ENCODE measurements at regions not wholly inside any gene's neighbourhood (a gene's known extent, or its start where the extent isn't known, plus 50 kb on each side); places are given as distances from the start of the nearest gene placed in this dataset.

GRCh38 chr10:2836921-2837662 lies 230.3 kb upstream of the PFKP start:
- Mint-ChIP-seq H3K36me3 (ENCODE audit: low read depth) (no peaks in the 10 kb centered on the region), H3K4me3 (ENCODE audit: low read depth) (no peak overlapping the region), H3K4me1 (ENCODE audit: low read depth) (no peaks in the 10 kb centered on the region), H3K27me3 (ENCODE audit: low read depth) (peaks cover 18% of the 10 kb centered on the region), H3K27ac (no peak overlapping the region), H3K9me3 (no peaks in the 10 kb centered on the region)
- intact Hi-C loops (cut with micrococcal nuclease): loop anchor here (5.0 kb wide), 1 partner anchor 140 kb away; no protein-coding TSS in a partner anchor
- no peak for DNase-seq (ENCODE audit: low spot score)

- Mint-ChIP-seq H3K27me3 (ENCODE audit: low read depth) (peaks cover 7% of the 10 kb centered on the region), H3K27ac (no peak overlapping the region), H3K4me3 (ENCODE audit: low read depth) (no peak overlapping the region), H3K9me3 (no peaks in the 10 kb centered on the region), H3K4me1 (ENCODE audit: low read depth) (no peaks in the 10 kb centered on the region), H3K36me3 (ENCODE audit: low read depth) (no peaks in the 10 kb centered on the region)
- intact Hi-C loops (cut with micrococcal nuclease): no loop called here
- DNase-seq (ENCODE audit: low spot score): no peak
Measured at GRCh38 chr10:2834214-2834613, 233.1 kb upstream of the PFKP start.

GRCh38 chr10:2831509-2831908 lies 235.8 kb upstream of the PFKP start:
- Mint-ChIP-seq H3K27me3 (ENCODE audit: low read depth) (peaks cover 3% of the 10 kb centered on the region), H3K9me3 (no peaks in the 10 kb centered on the region), H3K36me3 (ENCODE audit: low read depth) (no peaks in the 10 kb centered on the region), H3K4me3 (ENCODE audit: low read depth) (no peak overlapping the region), H3K27ac (no peak overlapping the region), H3K4me1 (ENCODE audit: low read depth) (no peaks in the 10 kb centered on the region)
- intact Hi-C loops (cut with micrococcal nuclease): no loop called here
- DNase-seq (ENCODE audit: low spot score): no peak

- no peak for DNase-seq (ENCODE audit: low spot score)
- H3K27ac Mint-ChIP-seq: no peak overlapping the region
- no peak overlapping the region for H3K4me3 Mint-ChIP-seq (ENCODE audit: low read depth)
- no peaks in the 10 kb centered on the region for H3K9me3 Mint-ChIP-seq
- intact Hi-C loops (cut with micrococcal nuclease): no loop called here
- no peaks in the 10 kb centered on the region for H3K4me1 Mint-ChIP-seq (ENCODE audit: low read depth)
- H3K36me3 Mint-ChIP-seq (ENCODE audit: low read depth): no peaks in the 10 kb centered on the region
- peaks cover 3% of the 10 kb centered on the region for H3K27me3 Mint-ChIP-seq (ENCODE audit: low read depth)
Measured at GRCh38 chr10:2828741-2829140, 238.6 kb upstream of the PFKP start.

GRCh38 chr10:2826675-2827074 lies 240.7 kb upstream of the PFKP start:
- Mint-ChIP-seq H3K27me3 (ENCODE audit: low read depth) (no peaks in the 10 kb centered on the region), H3K4me3 (ENCODE audit: low read depth) (no peak overlapping the region), H3K27ac (no peak overlapping the region), H3K4me1 (ENCODE audit: low read depth) (no peaks in the 10 kb centered on the region), H3K36me3 (ENCODE audit: low read depth) (no peaks in the 10 kb centered on the region), H3K9me3 (no peaks in the 10 kb centered on the region)
- intact Hi-C loops (cut with micrococcal nuclease): no loop called here
- DNase-seq (ENCODE audit: low spot score): no peak

GRCh38 chr10:2825841-2826240 lies 241.5 kb upstream of the PFKP start:
- H3K9me3 Mint-ChIP-seq: no peaks in the 10 kb centered on the region
- DNase-seq (ENCODE audit: low spot score): no peak
- no peaks in the 10 kb centered on the region for H3K27me3 Mint-ChIP-seq (ENCODE audit: low read depth)
- H3K27ac Mint-ChIP-seq: no peak overlapping the region
- intact Hi-C loops (cut with micrococcal nuclease): no loop called here
- no peak overlapping the region for H3K4me3 Mint-ChIP-seq (ENCODE audit: low read depth)
- H3K36me3 Mint-ChIP-seq (ENCODE audit: low read depth): no peaks in the 10 kb centered on the region
- no peaks in the 10 kb centered on the region for H3K4me1 Mint-ChIP-seq (ENCODE audit: low read depth)

GRCh38 chr10:2817940-2818636 lies 249.3 kb upstream of the PFKP start:
- DNase-seq (ENCODE audit: low spot score): no peak

GRCh38 chr10:2813693-2814092 lies 253.7 kb upstream of the PFKP start:
- Mint-ChIP-seq H3K9me3 (no peaks in the 10 kb centered on the region), H3K36me3 (ENCODE audit: low read depth) (no peaks in the 10 kb centered on the region)
- no peak for DNase-seq (ENCODE audit: low spot score)

More at GRCh38 chr10:2817940-2818636, 249.3 kb upstream of the PFKP start:
- no peak overlapping the region for H3K4me3 Mint-ChIP-seq (ENCODE audit: low read depth)
- no peak overlapping the region for H3K27ac Mint-ChIP-seq
- intact Hi-C loops (cut with micrococcal nuclease): no loop called here
- no peaks in the 10 kb centered on the region for H3K4me1 Mint-ChIP-seq (ENCODE audit: low read depth)
- H3K9me3 Mint-ChIP-seq: no peaks in the 10 kb centered on the region
- H3K36me3 Mint-ChIP-seq (ENCODE audit: low read depth): no peaks in the 10 kb centered on the region
- peaks cover 6% of the 10 kb centered on the region for H3K27me3 Mint-ChIP-seq (ENCODE audit: low read depth)

GRCh38 chr10:2813286-2813685 lies 254.1 kb upstream of the PFKP start:
- DNase-seq (ENCODE audit: low spot score): no peak
- intact Hi-C loops (cut with micrococcal nuclease): no loop called here
- Mint-ChIP-seq H3K9me3 (no peaks in the 10 kb centered on the region), H3K4me3 (ENCODE audit: low read depth) (no peak overlapping the region), H3K4me1 (ENCODE audit: low read depth) (no peaks in the 10 kb centered on the region), H3K27me3 (ENCODE audit: low read depth) (peaks cover 2% of the 10 kb centered on the region), H3K36me3 (ENCODE audit: low read depth) (no peaks in the 10 kb centered on the region), H3K27ac (no peak overlapping the region)

More at GRCh38 chr10:2813693-2814092, 253.7 kb upstream of the PFKP start:
- H3K4me3 Mint-ChIP-seq (ENCODE audit: low read depth): no peak overlapping the region
- H3K27me3 Mint-ChIP-seq (ENCODE audit: low read depth): peaks cover 2% of the 10 kb centered on the region
- no peak overlapping the region for H3K27ac Mint-ChIP-seq
- H3K4me1 Mint-ChIP-seq (ENCODE audit: low read depth): no peaks in the 10 kb centered on the region
- intact Hi-C loops (cut with micrococcal nuclease): no loop called here

- intact Hi-C loops (cut with micrococcal nuclease): no loop called here
- peaks cover 2% of the 10 kb centered on the region for H3K27me3 Mint-ChIP-seq (ENCODE audit: low read depth)
- H3K9me3 Mint-ChIP-seq: no peaks in the 10 kb centered on the region
- DNase-seq (ENCODE audit: low spot score): no peak
- no peaks in the 10 kb centered on the region for H3K4me1 Mint-ChIP-seq (ENCODE audit: low read depth)
- no peak overlapping the region for H3K27ac Mint-ChIP-seq
- H3K36me3 Mint-ChIP-seq (ENCODE audit: low read depth): no peaks in the 10 kb centered on the region
- H3K4me3 Mint-ChIP-seq (ENCODE audit: low read depth): no peak overlapping the region
Measured at GRCh38 chr10:2812631-2813030, 254.7 kb upstream of the PFKP start.

- no peaks in the 10 kb centered on the region for H3K36me3 Mint-ChIP-seq (ENCODE audit: low read depth)
- no peak for DNase-seq (ENCODE audit: low spot score)
- no peak overlapping the region for H3K4me3 Mint-ChIP-seq (ENCODE audit: low read depth)
- H3K27ac Mint-ChIP-seq: no peak overlapping the region
- peaks cover 5% of the 10 kb centered on the region for H3K9me3 Mint-ChIP-seq
- no peaks in the 10 kb centered on the region for H3K4me1 Mint-ChIP-seq (ENCODE audit: low read depth)
- H3K27me3 Mint-ChIP-seq (ENCODE audit: low read depth): peaks cover 7% of the 10 kb centered on the region
- intact Hi-C loops (cut with micrococcal nuclease): no loop called here
Measured at GRCh38 chr10:2800178-2800577, 267.2 kb upstream of the PFKP start.

GRCh38 chr10:2798336-2799022 lies 268.9 kb upstream of the PFKP start:
- H3K27me3 Mint-ChIP-seq (ENCODE audit: low read depth): peaks cover 8% of the 10 kb centered on the region
- no peak overlapping the region for H3K4me3 Mint-ChIP-seq (ENCODE audit: low read depth)
- peaks cover 3% of the 10 kb centered on the region for H3K36me3 Mint-ChIP-seq (ENCODE audit: low read depth)
- H3K27ac Mint-ChIP-seq: no peak overlapping the region
- DNase-seq (ENCODE audit: low spot score): no peak
- intact Hi-C loops (cut with micrococcal nuclease): loop anchor here (10.0 kb wide), 1 partner anchor 96 kb away; no protein-coding TSS in a partner anchor
- no peaks in the 10 kb centered on the region for H3K4me1 Mint-ChIP-seq (ENCODE audit: low read depth)
- H3K9me3 Mint-ChIP-seq: peaks cover 13% of the 10 kb centered on the region
